ENCODE measurements at regions not wholly inside any gene's neighbourhood (a gene's known extent, or its start where the extent isn't known, plus 50 kb on each side); places are given as distances from the start of the nearest gene placed in this dataset.

- no peak for TF ChIP-seq POLR2AphosphoS5 (IDR thresholded peaks at IDR 0.05; ENCODE audit: low read depth, low read length)
- no peak for TF ChIP-seq TAF1 (IDR thresholded peaks at IDR 0.05; ENCODE audit: borderline replicate concordance, insufficient read depth, low read length)
- TF ChIP-seq FOXP2 (optimal IDR thresholded peaks at IDR 0.05; ENCODE audit: borderline replicate concordance, extremely low read depth, extremely low read length, insufficient read depth) = no peak
- TF ChIP-seq REST (IDR thresholded peaks at IDR 0.05; ENCODE audit: insufficient read depth in 1 of 2, low read depth in 2 of 2, low read length in 2 of 2) = no peak
- no peak for TF ChIP-seq SIN3A (IDR thresholded peaks at IDR 0.05; ENCODE audit: borderline replicate concordance, insufficient read depth, low read length)
Measured at GRCh38 chr3:75906555-75907112, 121.3 kb upstream of the ZNF717 start.

- TF ChIP-seq SIN3A (IDR thresholded peaks at IDR 0.05; ENCODE audit: borderline replicate concordance, insufficient read depth, low read length) (no peak), TAF1 (IDR thresholded peaks at IDR 0.05; ENCODE audit: borderline replicate concordance, insufficient read depth, low read length) (no peak), FOXP2 (optimal IDR thresholded peaks at IDR 0.05; ENCODE audit: borderline replicate concordance, extremely low read depth, extremely low read length, insufficient read depth) (no peak), POLR2AphosphoS5 (IDR thresholded peaks at IDR 0.05; ENCODE audit: low read depth, low read length) (no peak), REST (IDR thresholded peaks at IDR 0.05; ENCODE audit: insufficient read depth in 1 of 2, low read depth in 2 of 2, low read length in 2 of 2) (no peak)
Measured at GRCh38 chr3:75913800-75914350, 128.5 kb upstream of the ZNF717 start.

- no peak for TF ChIP-seq FOXP2 (optimal IDR thresholded peaks at IDR 0.05; ENCODE audit: borderline replicate concordance, extremely low read depth, extremely low read length, insufficient read depth)
- no peak for TF ChIP-seq POLR2AphosphoS5 (IDR thresholded peaks at IDR 0.05; ENCODE audit: low read depth, low read length)
- no peak for TF ChIP-seq TAF1 (IDR thresholded peaks at IDR 0.05; ENCODE audit: borderline replicate concordance, insufficient read depth, low read length)
- TF ChIP-seq REST (IDR thresholded peaks at IDR 0.05; ENCODE audit: insufficient read depth in 1 of 2, low read depth in 2 of 2, low read length in 2 of 2) = no peak
- no peak for TF ChIP-seq SIN3A (IDR thresholded peaks at IDR 0.05; ENCODE audit: borderline replicate concordance, insufficient read depth, low read length)
Measured at GRCh38 chr3:75938921-75939320, 153.6 kb upstream of the ZNF717 start.

DNA sequence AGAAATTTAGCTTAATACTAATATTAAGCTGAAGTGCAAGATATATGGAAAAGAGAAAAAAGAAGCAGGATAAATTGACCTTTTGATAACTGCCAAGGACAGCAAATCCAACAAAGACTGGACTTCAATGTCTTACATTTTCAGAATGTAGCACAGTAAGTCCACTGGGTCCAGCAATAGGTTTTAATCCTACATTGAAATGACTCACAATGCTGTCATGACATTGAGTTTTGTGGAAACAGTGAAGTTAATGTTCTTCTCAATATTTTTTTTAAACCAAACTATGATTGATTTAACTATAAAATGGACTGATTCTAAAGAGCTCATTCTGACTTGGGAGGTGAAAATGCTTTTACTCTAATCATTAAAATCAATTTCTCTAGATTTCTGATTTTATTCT lies 166.6 kb upstream of the ZNF717 start:
- TF ChIP-seq REST (IDR thresholded peaks at IDR 0.05; ENCODE audit: insufficient read depth in 1 of 2, low read depth in 2 of 2, low read length in 2 of 2) (no peak), POLR2AphosphoS5 (IDR thresholded peaks at IDR 0.05; ENCODE audit: low read depth, low read length) (no peak), SIN3A (IDR thresholded peaks at IDR 0.05; ENCODE audit: borderline replicate concordance, insufficient read depth, low read length) (no peak), TAF1 (IDR thresholded peaks at IDR 0.05; ENCODE audit: borderline replicate concordance, insufficient read depth, low read length) (no peak), FOXP2 (optimal IDR thresholded peaks at IDR 0.05; ENCODE audit: borderline replicate concordance, extremely low read depth, extremely low read length, insufficient read depth) (no peak)
